ENCODE measurements at regions not wholly inside any gene's neighbourhood (a gene's known extent, or its start where the extent isn't known, plus 50 kb on each side); places are given as distances from the start of the nearest gene placed in this dataset.

DNA sequence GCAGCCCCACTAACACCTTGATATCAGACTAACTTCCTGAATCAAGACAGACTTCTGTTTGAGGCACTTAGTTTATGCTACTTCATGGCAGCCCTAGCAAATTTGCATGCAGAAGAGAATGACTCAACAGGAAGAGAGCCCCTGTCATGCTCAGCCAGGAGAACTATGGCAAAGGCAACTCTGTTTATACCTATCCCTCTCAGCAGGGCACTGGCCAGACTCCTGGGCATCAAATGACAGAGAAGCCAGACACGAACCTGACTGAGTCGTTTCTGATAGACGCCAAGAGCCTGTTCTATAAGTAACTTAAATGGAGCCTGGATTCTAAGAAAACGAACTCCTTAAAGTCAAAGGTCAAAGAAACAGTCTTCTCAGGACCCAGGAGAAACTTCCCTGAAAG is 50.9 kb upstream of the UNC5B start:
- DNase-seq, result no peak
